KMS-11 (cell line): ENCODE measurements at regions not wholly inside any gene's neighbourhood (a gene's known extent, or its start where the extent isn't known, plus 50 kb on each side); places are given as distances from the start of the nearest gene placed in this dataset.

ENCODE experiments used
- H2AFZ ChIP-seq: fragments of 200-600 bp; sonication (generic); 2 replicates; pipeline ENCODE4 v1.6.1; 2016; ENCODE audit warnings: antibody characterized with exemption, mixed run types, low read depth
- H3K27ac ChIP-seq: fragments of 200-600 bp; sonication (generic); 2 replicates; pipeline ENCODE4 v1.6.1; 2016; ENCODE audit warnings: mild to moderate bottlenecking, mixed run types
- H3K27me3 ChIP-seq: fragments of 200-600 bp; sonication (generic); 2 replicates; pipeline ENCODE4 v1.6.1; 2017; ENCODE audit warnings: mild to moderate bottlenecking, low read depth, mixed run types, moderate library complexity; ENCODE audit not compliant: insufficient read depth
- H3K36me3 ChIP-seq: fragments of 200-600 bp; sonication (generic); 2 replicates; pipeline ENCODE4 v1.6.1; 2017; ENCODE audit warnings: mild to moderate bottlenecking, mixed run types; ENCODE audit not compliant: insufficient read depth
- H3K4me1 ChIP-seq: fragments of 200-600 bp; sonication (generic); 2 replicates; pipeline ENCODE4 v1.6.1; 2016; ENCODE audit warnings: mild to moderate bottlenecking, low read depth, mixed run types; ENCODE audit not compliant: poor library complexity, severe bottlenecking
- H3K4me2 ChIP-seq: fragments of 200-600 bp; sonication (generic); 2 replicates; pipeline ENCODE4 v1.7.0; 2016; ENCODE audit warnings: mild to moderate bottlenecking, mixed run types
- H3K4me3 ChIP-seq: fragments of 200-600 bp; sonication (generic); IDR thresholded peaks from 2 replicates; pipeline ENCODE4 v1.6.1; 2017; ENCODE audit warnings: low read depth, low read length, mixed read lengths; ENCODE audit not compliant: insufficient read depth
- H3K79me2 ChIP-seq: fragments of 200-600 bp; sonication (generic); 2 replicates; pipeline ENCODE4 v1.6.1; 2016; ENCODE audit warnings: low read depth, mixed run types; ENCODE audit not compliant: insufficient read depth
- H3K9ac ChIP-seq: fragments of 200-600 bp; sonication (generic); 2 replicates; pipeline ENCODE4 v1.6.1; 2016; ENCODE audit warnings: mild to moderate bottlenecking, mixed run types
- H4K20me1 ChIP-seq: fragments of 200-600 bp; sonication (generic); 2 replicates; pipeline ENCODE4 v1.6.1; 2016; ENCODE audit warnings: mild to moderate bottlenecking, mixed run types; ENCODE audit not compliant: insufficient read depth
- TF ChIP-seq, protein P1 (sequence below): fragments of 200-600 bp; sonication (generic); conservative IDR thresholded peaks from 2 replicates; pipeline ENCODE4 v1.6.1; 2017; ENCODE audit warnings: low read depth, mild to moderate bottlenecking, antibody characterized with exemption, low read length, moderate library complexity, mixed read lengths

DNA sequence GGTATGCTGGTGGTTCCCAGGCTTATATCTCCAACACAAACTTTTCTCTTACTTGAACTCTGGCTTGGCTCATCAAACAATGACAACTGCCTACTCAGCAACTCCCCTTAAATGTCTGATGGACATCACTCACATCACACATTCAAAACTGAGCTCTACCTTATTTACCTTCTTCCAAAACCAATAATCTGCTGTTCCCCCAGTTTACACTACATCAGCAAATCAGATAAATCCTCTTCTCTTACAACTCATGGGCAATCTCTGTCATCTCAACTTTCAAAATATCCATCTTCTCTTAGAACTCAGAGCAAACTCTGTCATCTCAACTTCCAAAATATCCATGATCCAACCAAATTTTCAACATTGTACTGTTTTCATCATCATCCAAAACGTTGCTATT is 2347.9 kb upstream of the ACO1 start:
- Histone ChIP-seq H3K4me2 (no peak overlapping the region), H3K36me3 (no peaks in the 10 kb centered on the region), H3K79me2 (no peaks in the 10 kb centered on the region), H3K9ac (no peak overlapping the region), H3K4me1 (no peaks in the 10 kb centered on the region), H2AFZ (no peak overlapping the region), H3K27me3 (no peaks in the 10 kb centered on the region), H3K27ac (no peak overlapping the region), H3K4me3 (no peak overlapping the region), H4K20me1 (no peaks in the 10 kb centered on the region)
- TF ChIP-seq, protein P1, sequence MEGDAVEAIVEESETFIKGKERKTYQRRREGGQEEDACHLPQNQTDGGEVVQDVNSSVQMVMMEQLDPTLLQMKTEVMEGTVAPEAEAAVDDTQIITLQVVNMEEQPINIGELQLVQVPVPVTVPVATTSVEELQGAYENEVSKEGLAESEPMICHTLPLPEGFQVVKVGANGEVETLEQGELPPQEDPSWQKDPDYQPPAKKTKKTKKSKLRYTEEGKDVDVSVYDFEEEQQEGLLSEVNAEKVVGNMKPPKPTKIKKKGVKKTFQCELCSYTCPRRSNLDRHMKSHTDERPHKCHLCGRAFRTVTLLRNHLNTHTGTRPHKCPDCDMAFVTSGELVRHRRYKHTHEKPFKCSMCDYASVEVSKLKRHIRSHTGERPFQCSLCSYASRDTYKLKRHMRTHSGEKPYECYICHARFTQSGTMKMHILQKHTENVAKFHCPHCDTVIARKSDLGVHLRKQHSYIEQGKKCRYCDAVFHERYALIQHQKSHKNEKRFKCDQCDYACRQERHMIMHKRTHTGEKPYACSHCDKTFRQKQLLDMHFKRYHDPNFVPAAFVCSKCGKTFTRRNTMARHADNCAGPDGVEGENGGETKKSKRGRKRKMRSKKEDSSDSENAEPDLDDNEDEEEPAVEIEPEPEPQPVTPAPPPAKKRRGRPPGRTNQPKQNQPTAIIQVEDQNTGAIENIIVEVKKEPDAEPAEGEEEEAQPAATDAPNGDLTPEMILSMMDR: no peak

DNA sequence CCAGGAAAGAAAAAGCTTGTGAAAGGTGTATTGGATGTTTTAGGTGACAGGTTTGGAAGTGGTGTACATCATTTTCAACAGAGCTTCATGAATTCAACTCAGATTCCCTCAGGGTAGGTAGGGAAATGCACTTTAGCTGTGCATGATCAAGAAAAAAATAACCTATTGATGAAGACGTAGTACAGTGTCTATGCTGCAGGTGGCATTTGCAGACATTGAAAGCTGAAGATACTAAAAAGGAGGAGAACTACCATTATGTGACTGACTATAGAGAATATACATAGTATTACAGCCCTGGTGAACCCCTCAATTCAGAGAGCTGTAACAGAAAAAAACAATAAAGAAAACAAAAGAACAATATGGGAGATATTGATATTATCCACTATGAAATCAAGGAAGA is 2344.7 kb upstream of the ACO1 start:
- no peaks in the 10 kb centered on the region for H4K20me1 ChIP-seq
- no peak overlapping the region for H3K4me3 ChIP-seq
- H3K27me3 ChIP-seq: no peaks in the 10 kb centered on the region
- no peak overlapping the region for H2AFZ ChIP-seq
- no peak overlapping the region for H3K4me2 ChIP-seq
- H3K9ac ChIP-seq: no peak overlapping the region
- no peak overlapping the region for H3K27ac ChIP-seq
- no peaks in the 10 kb centered on the region for H3K79me2 ChIP-seq
- H3K36me3 ChIP-seq: no peaks in the 10 kb centered on the region; the same call in 1 of the 2 replicates
- TF ChIP-seq, protein P1: no peak
- no peaks in the 10 kb centered on the region for H3K4me1 ChIP-seq

DNA sequence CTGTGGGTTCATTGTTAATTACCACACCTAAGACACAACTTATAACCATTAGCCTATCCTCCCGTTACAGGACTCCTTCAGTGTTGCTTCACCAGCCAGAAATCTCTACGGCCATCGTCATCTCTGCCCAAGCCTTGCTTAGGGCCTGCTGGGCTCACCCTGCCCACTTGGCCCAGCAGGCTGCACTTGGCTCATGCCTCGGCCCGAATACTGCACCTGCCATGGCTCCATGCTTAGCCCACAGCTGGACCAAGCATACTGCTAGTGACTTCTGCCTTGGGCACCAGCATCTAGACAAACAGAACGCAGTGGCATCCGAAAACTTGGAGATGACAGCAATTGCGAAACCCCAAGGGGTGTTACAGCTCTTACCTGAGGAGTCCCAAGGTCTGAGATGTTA is 2336.0 kb upstream of the ACO1 start:
- Histone ChIP-seq H3K4me2 (no peak overlapping the region), H3K27ac (no peak overlapping the region), H3K36me3 (no peaks in the 10 kb centered on the region; the same call in 1 of the 2 replicates), H2AFZ (no peak overlapping the region), H3K4me1 (no peaks in the 10 kb centered on the region), H3K79me2 (no peaks in the 10 kb centered on the region), H3K27me3 (no peaks in the 10 kb centered on the region), H3K9ac (no peak overlapping the region), H4K20me1 (no peaks in the 10 kb centered on the region), H3K4me3 (no peak overlapping the region)
- TF ChIP-seq, protein P1: no peak

DNA sequence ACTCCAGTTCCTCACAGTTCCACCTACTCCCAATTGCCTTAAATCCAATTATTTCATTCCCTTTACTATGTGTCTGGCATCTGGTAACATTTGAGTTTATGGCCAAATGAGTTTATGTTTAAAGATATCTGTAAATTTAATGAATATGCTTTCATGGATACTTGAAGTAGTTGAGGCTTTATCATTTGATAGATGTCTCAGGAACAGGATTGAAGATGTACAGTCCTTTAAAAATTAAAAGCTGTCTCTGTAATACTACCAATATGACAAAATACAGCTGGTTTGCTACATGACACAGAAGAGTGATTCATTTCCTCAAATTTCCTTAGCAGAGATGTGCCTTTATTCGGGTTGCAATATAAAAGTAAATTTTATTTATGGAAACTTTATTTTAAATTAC is 2326.0 kb upstream of the ACO1 start:
- H3K4me2 ChIP-seq: no peak overlapping the region
- H2AFZ ChIP-seq: no peak overlapping the region
- no peaks in the 10 kb centered on the region for H3K4me1 ChIP-seq
- no peak overlapping the region for H3K4me3 ChIP-seq
- no peaks in the 10 kb centered on the region for H4K20me1 ChIP-seq
- no peak overlapping the region for H3K9ac ChIP-seq
- no peaks in the 10 kb centered on the region for H3K79me2 ChIP-seq
- H3K36me3 ChIP-seq: no peaks in the 10 kb centered on the region
- no peak overlapping the region for H3K27ac ChIP-seq
- TF ChIP-seq, protein P1: no peak
- no peaks in the 10 kb centered on the region for H3K27me3 ChIP-seq
